Erythroblast (primary cell): ENCODE measurements at regions not wholly inside any gene's neighbourhood (a gene's known extent, or its start where the extent isn't known, plus 50 kb on each side); places are given as distances from the start of the nearest gene placed in this dataset.

ENCODE experiments used
- GATA1 ChIP-seq: IDR thresholded peaks from 2 replicates; pipeline ENCODE4 v1.6.1; 2011; ENCODE audit warnings: low read depth, mild to moderate bottlenecking, control low read depth, low read length, moderate library complexity
- POLR2A ChIP-seq: IDR thresholded peaks from 2 replicates; pipeline ENCODE4 v1.6.1; 2011; ENCODE audit warnings: mild to moderate bottlenecking, low read length

DNA sequence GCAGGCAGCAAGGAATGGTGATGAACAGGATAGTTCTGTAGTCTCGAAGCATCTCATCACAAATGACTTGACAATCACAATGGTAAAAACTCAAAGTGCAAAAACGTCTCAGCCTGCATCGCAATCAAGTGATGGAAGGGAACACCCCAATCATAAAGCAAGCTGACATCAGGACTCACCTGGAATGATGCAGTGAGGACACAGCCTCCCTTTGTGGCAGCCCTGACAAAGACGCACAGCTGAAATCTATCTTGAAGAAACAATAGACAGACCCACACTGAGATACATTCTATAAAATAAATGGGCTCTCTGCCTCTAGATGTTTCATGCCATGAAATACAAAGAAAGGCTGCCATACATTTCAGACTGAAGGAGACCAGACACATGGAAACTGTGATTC lies 748.0 kb upstream of the IGFBP3 start:
- TF ChIP-seq POLR2A (no peak), GATA1 (no peak)
